ENCODE measurements at regions not wholly inside any gene's neighbourhood (a gene's known extent, or its start where the extent isn't known, plus 50 kb on each side); places are given as distances from the start of the nearest gene placed in this dataset.

- Histone ChIP-seq H2AK5ac (ENCODE audit: low read depth, low read length) (no peak overlapping the region), H3K4ac (replicated peaks; ENCODE audit: insufficient read length, low read depth, low read length) (no peak overlapping the region), H4K20me1 (replicated peaks in 1 of 2; ENCODE audit: control insufficient read depth in 1 of 2, insufficient read depth in 2 of 2, low read length in 2 of 2) (no peaks in the 10 kb centered on the region), H3K36me3 (ENCODE audit: control insufficient read depth in 2 of 4, insufficient read depth in 4 of 4, low read length in 3 of 4) (no peaks in the 10 kb centered on the region), H2AFZ (ENCODE audit: low read length) (no peak overlapping the region), H3K4me2 (ENCODE audit: insufficient read depth in 1 of 2, low read depth in 2 of 2, low read length in 2 of 2) (no peak overlapping the region), H3K9ac (replicated peaks in 1 of 4; ENCODE audit: extremely low read depth in 1 of 4, low read depth in 3 of 4, low read length in 3 of 4) (no peak overlapping the region), H2BK15ac (ENCODE audit: low read length) (no peak overlapping the region), H3K23ac (ENCODE audit: insufficient read length) (no peak overlapping the region), H2BK20ac (ENCODE audit: low read length) (no peak overlapping the region), H4K8ac (ENCODE audit: extremely low read depth, insufficient read depth, low read length) (no peak overlapping the region), H3K18ac (ENCODE audit: extremely low read depth, low read length) (no peak overlapping the region), H4K5ac (ENCODE audit: insufficient read length, low read depth, low read length) (no peak overlapping the region), H2BK12ac (ENCODE audit: low read depth, low read length) (no peak overlapping the region), H3K79me1 (ENCODE audit: low read depth, low read length) (no peaks in the 10 kb centered on the region), H3K23me2 (ENCODE audit: low read depth, low read length) (no peaks in the 10 kb centered on the region), H3K27ac (ENCODE audit: low read depth, low read length) (no peak overlapping the region), H3K27me3 (replicated peaks in 1 of 4; ENCODE audit: control insufficient read depth in 3 of 4, extremely low read depth in 1 of 4, insufficient read depth in 3 of 4, low read length in 3 of 4) (no peaks in the 10 kb centered on the region), H2BK5ac (ENCODE audit: low read depth, low read length) (no peak overlapping the region), H4K91ac (replicated peaks; ENCODE audit: insufficient read length, low read length) (no peak overlapping the region), H2BK120ac (replicated peaks; ENCODE audit: low read depth, low read length) (no peak overlapping the region), H3K14ac (ENCODE audit: insufficient read length) (no peak overlapping the region), H3K4me3 (ENCODE audit: extremely low read depth in 1 of 4, insufficient read depth in 2 of 4, low read depth in 3 of 4, low read length in 4 of 4) (no peak overlapping the region), H3K9me3 (ENCODE audit: insufficient read depth in 2 of 2, low read depth in 1 of 2, low read length in 1 of 2) (no peaks in the 10 kb centered on the region), H3K56ac (replicated peaks; ENCODE audit: insufficient read length, low read depth, low read length) (no peak overlapping the region), H3K4me1 (replicated peaks in 1 of 4; ENCODE audit: control insufficient read depth in 3 of 4, insufficient read depth in 4 of 4, low read length in 3 of 4) (no peaks in the 10 kb centered on the region), H3K79me2 (ENCODE audit: control insufficient read depth in 1 of 2, insufficient read depth in 2 of 2, low read length in 2 of 2) (no peaks in the 10 kb centered on the region)
- POLR2A ChIA-PET (ENCODE audit: partially characterized antibody) = no interaction called here
- DNase-seq (ENCODE audit: low read depth in 1 of 2, low spot score in 2 of 2) = no peak
- FAIRE-seq = no peak
- 98% methylated on average over 5 of the region's 5 CpGs; no CpG with 5 or more reads in 1 of the 2 experiments for WGBS, 2 experiments (ENCODE audit: extremely low coverage in 1 of 2, insufficient coverage in 1 of 2, insufficient read length in 1 of 2, insufficient replicate concordance in 2 of 2, low coverage in 1 of 2, low lambda C conversion rate in 2 of 2, missing lambda C conversion rate in 1 of 2)
- CTCF ChIA-PET (ENCODE audit: partially characterized antibody) = interaction anchor here (0.6 kb wide), 1 partner anchor 126 kb away, joined by 3 read pairs; no protein-coding TSS in a partner anchor
- no peak for TF ChIP-seq SUZ12 (IDR thresholded peaks at IDR 0.05; ENCODE audit: low read length)
- no peak for TF ChIP-seq JUND (IDR thresholded peaks at IDR 0.05; ENCODE audit: low read length)
- TF ChIP-seq EP300 (IDR thresholded peaks at IDR 0.05; ENCODE audit: borderline replicate concordance in 1 of 2, low read depth in 2 of 2, low read length in 2 of 2) = no peak
- TF ChIP-seq CHD2 (IDR thresholded peaks at IDR 0.05; ENCODE audit: low read length) = no peak
- no peak for TF ChIP-seq SP2 (IDR thresholded peaks at IDR 0.05; ENCODE audit: low read length)
- no peak for TF ChIP-seq CTCF (IDR thresholded peaks at IDR 0.05; ENCODE audit: control extremely low read depth in 1 of 3, insufficient read depth in 1 of 3, low read depth in 1 of 3, low read length in 3 of 3)
- TF ChIP-seq POLR2A (IDR thresholded peaks at IDR 0.05; ENCODE audit: control extremely low read depth in 1 of 2, low read depth in 2 of 2, low read length in 2 of 2) = no peak
- no peak for TF ChIP-seq NANOG (IDR thresholded peaks at IDR 0.05; ENCODE audit: insufficient read depth, low read depth, low read length, poor library complexity, severe bottlenecking)
- TF ChIP-seq TEAD4 (IDR thresholded peaks at IDR 0.05; ENCODE audit: low read depth, low read length) = no peak
- TF ChIP-seq SIX5 (IDR thresholded peaks at IDR 0.05; ENCODE audit: low read depth, low read length) = no peak
- no peak for TF ChIP-seq YY1 (IDR thresholded peaks at IDR 0.05; ENCODE audit: low read depth, low read length)
- no peak for TF ChIP-seq FOSL1 (IDR thresholded peaks at IDR 0.05; ENCODE audit: insufficient read depth, low read depth, low read length)
Measured at GRCh38 chr3:21989341-21990042, 238.5 kb upstream of the ZNF385D start.

All from H1 (cell line).